NCI-H128 (cell line): ENCODE measurements at regions not wholly inside any gene's neighbourhood (a gene's known extent, or its start where the extent isn't known, plus 50 kb on each side); places are given as distances from the start of the nearest gene placed in this dataset.
"Not testable (repeated sequence)": the region's sequence is repeated elsewhere in the genome, so short reads cannot be mapped to it uniquely, and the experiment has no call there.

Experiments used
- DNase-seq: peaks from one replicate; lab custom pipeline; 2025; ENCODE audit not compliant: unreplicated experiment; lab: John Stamatoyannopoulos, UW

DNA sequence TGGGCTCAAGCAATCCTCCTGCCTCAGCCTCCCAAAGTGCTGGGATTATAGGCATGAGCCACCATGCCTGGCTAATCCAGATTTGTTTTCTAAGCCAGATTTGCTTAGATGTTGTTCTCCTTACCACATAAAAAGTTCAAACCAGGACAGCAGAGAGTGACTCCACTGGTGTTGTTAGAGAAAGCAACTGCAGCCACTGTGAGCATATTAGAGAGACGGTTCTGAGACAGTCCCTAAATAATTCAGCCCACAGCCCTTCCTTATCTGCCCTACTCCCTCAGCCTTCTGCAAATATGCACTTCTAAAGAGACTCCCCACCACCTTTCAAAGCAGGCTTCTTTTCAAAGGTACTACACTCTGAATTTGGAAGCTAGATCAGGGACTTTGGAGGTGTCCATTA, 96.1 kb downstream of the DRD1 start:
- no peak for DNase-seq

GRCh38 chr5:175347027-175347426, 97.0 kb downstream of the DRD1 start:
- no peak for DNase-seq

GRCh38 chr5:175344331-175345195, 99.4 kb downstream of the DRD1 start:
- no peak for DNase-seq

DNA sequence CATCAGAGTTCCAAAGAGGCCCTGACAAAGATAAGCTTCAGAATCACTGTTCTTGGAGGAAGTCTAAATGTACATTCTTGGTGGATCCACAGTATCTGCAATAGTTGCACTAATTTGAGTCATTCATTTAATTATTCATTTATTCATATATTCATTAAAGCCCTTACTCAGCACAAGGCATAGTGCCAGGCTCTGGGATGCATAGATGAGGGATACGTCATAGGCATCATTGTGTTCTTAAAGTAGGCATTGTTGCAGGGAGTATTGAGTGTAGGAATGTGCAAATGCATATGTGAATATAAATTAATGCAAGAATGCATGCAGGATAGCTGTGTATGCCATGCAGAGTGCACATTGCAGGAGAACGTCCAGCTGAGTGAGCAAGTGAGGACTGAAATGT, 100.7 kb downstream of the DRD1 start:
- no peak for DNase-seq

- DNase-seq = no peak
Observed at GRCh38 chr5:175340180-175340579, 103.8 kb downstream of the DRD1 start.

DNA sequence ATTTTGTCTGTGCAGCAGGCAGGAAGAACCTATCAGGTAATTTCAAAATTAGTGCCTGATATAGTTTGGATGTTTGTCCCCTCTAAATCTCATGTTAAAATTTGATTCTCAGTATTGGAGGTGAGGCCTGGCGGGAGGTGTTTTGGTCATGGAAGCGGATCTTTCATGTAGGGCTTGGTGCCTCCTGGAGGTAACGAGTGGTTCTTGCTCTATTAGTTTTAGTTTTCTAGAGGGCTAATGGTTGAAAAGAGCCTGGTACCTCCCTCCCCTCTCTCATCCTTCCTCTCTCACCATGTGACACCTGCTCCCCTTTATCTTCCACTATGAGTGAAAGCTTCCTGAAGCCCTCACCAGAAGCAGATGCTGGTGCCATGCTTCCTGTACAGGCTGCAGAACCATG, 106.3 kb downstream of the DRD1 start:
- no peak for DNase-seq

- DNase-seq = no peak
Observed at GRCh38 chr5:175336781-175337180, 107.2 kb downstream of the DRD1 start.

DNA sequence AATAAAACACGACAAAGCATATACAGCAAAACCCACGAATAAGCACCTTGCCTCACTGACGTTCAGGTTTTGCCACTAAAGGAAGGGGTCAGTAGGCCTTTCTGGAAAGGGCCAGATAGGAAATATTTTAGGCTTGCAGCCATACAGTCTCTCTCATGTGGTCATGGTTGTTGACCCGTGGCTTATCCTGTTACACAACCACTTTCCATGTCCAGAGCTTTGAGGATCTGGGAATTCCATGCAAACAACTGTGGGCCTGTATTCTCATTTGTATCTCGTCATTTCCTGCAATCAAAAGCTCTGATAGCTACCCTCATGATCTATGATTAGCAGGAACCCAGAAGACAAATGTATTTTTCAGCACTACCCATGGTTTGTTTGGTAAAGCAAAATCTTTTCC, 108.3 kb downstream of the DRD1 start:
- no peak for DNase-seq

GRCh38 chr5:175331173-175332036, 112.6 kb downstream of the DRD1 start:
- DNase-seq = not testable (repeated sequence)

GRCh38 chr5:175329976-175330375, 114.0 kb downstream of the DRD1 start:
- DNase-seq = no peak

DNA sequence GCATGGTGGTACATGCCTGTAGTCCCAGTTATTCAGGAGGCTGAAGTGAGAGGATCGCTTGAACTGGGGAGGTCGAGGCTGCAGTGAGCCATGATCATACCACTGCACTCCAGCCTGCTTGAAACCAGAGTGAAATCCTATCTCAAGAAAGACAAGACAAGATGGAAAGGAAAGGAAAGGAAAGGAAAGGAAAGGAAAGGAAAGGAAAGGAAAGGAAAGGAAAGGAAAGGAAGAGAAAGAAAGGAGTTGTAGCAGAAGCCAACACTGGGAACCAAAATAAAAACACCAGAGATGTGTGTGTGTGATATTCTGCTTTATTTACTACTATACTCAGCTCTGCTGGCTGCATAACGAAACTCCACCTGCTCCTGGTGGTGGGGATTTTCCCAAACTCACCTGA, 115.3 kb downstream of the DRD1 start:
- DNase-seq = no peak

DNA sequence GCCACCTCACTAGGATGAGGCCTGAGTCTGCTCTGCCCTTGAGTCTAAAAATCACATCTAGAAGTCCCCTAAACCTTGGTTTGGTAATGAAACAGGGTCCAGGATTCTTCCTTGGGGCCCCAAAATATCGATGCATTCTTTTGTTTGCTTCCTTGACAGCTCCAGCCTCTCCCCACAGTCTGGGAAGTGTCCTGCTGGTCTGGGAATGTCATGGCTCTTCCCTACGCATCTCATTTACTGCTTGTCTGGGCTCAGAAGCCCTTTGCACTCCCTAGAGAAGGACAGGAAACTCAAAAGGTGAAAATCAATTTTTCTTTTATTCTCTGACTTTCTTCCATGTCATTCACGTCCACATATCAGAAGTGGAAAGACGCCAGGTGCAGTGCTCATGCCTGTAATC, 115.8 kb downstream of the DRD1 start:
- DNase-seq = no peak

DNA sequence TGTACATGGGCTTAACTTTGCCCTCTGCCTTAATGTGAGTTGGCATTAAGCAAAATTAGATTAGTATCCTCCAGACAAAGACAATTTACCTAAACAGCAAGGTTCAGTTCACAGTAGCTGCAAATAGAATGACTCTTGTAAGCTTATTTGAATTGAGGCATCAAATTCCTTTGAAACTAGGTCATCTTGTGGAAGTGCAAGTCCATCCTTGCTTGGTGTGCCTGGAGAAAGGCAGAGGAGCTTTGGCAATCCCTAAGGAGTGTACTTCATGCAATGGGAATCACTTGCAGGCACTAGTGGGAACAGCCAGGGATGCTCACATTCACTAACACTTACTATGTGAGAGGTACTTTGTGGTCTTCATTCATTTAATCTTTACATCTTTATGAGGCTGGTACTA, 118.3 kb downstream of the DRD1 start:
- DNase-seq = no peak

DNA sequence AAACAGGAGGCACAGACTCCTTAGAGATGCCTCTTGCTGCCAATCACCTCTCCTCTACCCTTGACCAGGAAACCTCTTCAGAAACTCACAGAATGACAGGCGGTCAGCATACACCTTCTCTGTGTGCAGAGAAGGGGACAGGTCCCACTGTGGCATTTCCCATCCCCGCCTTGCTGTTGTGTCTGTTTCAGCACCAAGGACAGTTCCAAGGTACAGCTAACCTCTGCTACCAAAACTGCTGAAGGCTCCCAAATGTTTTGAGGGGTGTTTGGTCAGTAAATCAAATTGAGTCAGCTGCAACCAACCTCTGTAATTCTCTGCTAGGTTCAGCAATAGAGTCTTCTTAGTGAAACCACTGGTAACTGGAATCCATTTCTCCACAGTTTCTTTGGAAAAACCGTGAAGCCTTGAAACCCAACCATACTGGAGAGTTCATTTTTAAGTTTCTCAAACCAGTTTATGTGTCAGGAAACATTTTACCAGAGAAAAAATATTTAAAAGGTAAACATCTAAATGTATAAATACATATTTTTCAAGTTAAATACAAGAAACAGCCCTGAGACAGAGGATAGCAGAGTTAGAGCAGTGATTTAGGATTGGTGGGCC, 122.0 kb downstream of the DRD1 start:
- no peak for DNase-seq

DNA sequence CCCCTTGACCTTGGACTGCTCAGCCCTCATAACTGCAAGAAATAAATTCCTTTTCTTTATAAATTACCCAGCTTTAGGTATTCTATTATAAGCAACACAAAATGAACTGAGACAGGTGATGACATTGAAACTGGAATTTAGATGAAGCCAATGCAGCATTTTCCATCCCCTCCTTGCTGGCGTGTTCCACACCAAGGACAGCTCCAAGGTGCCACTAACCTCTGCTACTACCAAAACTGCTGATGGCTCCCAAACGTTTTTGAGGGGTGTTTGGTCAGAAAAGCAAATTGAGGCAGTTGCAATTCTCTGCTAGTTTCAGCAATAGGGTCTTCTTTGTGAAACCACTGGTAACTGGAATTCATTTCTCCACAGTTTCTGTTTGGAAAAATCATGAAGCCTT, 124.8 kb downstream of the DRD1 start:
- no peak for DNase-seq

DNA sequence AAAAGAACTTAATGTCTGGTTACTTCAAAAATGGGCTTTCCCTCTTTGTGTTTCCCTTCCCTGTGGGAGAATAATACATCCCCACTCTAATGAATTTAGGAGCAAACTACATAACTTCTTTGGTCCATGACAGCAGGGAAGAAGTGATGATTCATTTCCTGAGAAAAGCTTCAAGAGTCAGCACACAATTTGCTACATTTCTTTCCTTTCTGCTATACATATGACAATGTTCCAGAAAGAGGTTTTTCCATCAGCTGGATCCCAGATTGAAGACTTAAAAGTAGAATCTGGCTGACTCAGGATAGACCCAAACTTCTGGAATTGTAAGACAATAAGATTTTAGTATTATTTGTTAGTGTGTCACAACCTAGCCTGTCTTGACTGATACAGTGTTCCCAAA, 126.1 kb downstream of the DRD1 start:
- DNase-seq = no peak

GRCh38 chr5:175309218-175309810, 134.7 kb downstream of the DRD1 start:
- DNase-seq = no peak

DNA sequence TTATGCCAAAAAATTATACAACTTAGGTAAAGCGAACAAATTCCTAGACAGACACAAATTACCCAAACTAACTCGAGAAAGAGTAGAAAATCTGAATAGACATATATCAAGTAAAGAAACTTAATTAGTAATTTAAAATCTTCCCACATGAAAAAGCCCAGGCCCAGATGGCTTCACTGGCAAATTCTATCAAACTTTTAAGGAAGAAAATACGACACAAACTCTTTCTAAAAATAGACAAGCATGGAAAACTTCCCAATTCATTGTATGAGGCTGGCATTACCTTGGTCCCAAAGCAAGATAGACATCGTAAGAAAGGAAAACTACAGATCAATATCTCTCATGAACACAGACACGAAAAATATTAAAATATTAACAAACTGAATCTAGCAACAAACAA, 135.3 kb downstream of the DRD1 start:
- DNase-seq = no peak

DNA sequence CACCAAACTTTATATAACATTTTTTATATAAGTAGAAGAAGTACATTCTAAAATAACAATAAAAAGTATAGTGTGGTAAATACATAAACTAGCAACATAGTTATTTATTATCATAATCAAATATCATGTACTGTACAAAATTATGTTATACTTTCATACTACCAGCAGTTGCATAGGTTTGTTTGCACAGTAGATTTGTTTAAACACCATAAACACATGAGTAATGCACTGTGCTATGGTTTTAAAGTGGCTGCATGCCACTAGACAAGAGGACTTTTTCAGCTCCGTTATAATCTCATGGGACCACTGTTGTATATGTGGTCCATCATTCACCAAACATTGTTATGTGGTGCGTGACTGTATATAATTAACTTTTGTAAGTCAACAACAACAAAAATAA, 137.6 kb downstream of the DRD1 start:
- DNase-seq = no peak

GRCh38 chr5:175305251-175305650, 138.7 kb downstream of the DRD1 start:
- DNase-seq = no peak

GRCh38 chr5:175290379-175290778, 153.6 kb downstream of the DRD1 start:
- no peak for DNase-seq
